Suprapubic skin (tissue), 4 donors: ENCODE measurements at regions not wholly inside any gene's neighbourhood (a gene's known extent, or its start where the extent isn't known, plus 50 kb on each side); places are given as distances from the start of the nearest gene placed in this dataset.

Experiments used
- CTCF ChIP-seq, 2 donors: fragments of 200-600 bp in 1 of 2; fragments of 450-650 bp in 1 of 2; sonication (generic) in 1 of 2; IDR thresholded peaks; one replicate each; pipeline ENCODE4 v1.5.1; 2016 to 2019; ENCODE audit warnings: antibody characterized with exemption in 2 of 2, mild to moderate bottlenecking in 1 of 2, moderate library complexity in 1 of 2
- EP300 ChIP-seq: sonication (generic); formaldehyde crosslinking; IDR thresholded peaks from one replicate; pipeline ENCODE4 v1.6.1; 2017; ENCODE audit warnings: antibody characterized with exemption
- POLR2A ChIP-seq, 2 donors: fragments of 450-650 bp; IDR thresholded peaks; one replicate each; pipeline ENCODE4 v1.6.1; 2017; ENCODE audit warnings: antibody characterized with exemption in 2 of 2, mild to moderate bottlenecking in 2 of 2, moderate library complexity in 2 of 2
- POLR2AphosphoS5 ChIP-seq, 3 donors: sonication (generic); formaldehyde crosslinking; IDR thresholded peaks; one replicate each; pipeline ENCODE4 v1.6.1; 2017; ENCODE audit warnings: antibody characterized with exemption in 3 of 3

- TF ChIP-seq CTCF (IDR thresholded peaks at IDR 0.05) (no peak), POLR2AphosphoS5 (IDR thresholded peaks at IDR 0.05) (no peak), POLR2A (IDR thresholded peaks at IDR 0.05) (no peak), EP300 (no peak)
Measured at GRCh38 chr4:53786632-53787031, 195.3 kb upstream of the LNX1 start.
